GM21529 (cell line): ENCODE measurements at regions not wholly inside any gene's neighbourhood (a gene's known extent, or its start where the extent isn't known, plus 50 kb on each side); places are given as distances from the start of the nearest gene placed in this dataset.
"Not testable (repeated sequence)": the region's sequence is repeated elsewhere in the genome, so short reads cannot be mapped to it uniquely, and the experiment has no call there.

Source experiments
- ATAC-seq: cut with Tn5 transposase; IDR thresholded peaks from one replicate; pipeline ENCODE4 v1.9.1; 2021; ENCODE audit not compliant: unreplicated experiment

DNA sequence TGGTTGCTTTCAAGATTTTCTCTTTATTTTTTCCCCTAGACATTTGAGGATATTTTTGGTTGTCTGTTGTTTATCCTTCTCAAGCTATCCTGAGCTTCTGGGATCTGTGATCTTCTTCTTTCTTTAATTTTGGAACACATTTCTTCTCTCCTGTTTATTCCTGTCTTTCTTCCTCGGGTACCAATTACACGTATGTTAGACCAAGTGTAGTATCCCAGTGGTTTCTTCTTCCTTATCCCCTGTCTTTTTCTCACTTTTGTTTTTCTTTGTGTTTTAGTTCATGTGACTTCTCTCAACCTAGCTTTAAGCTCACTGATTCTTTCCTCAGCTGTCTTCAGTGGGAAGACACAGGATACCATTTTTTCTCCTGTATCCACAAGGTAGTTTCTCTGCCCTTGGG, 120.0 kb downstream of the GALR1 start:
- ATAC-seq: no peak

DNA sequence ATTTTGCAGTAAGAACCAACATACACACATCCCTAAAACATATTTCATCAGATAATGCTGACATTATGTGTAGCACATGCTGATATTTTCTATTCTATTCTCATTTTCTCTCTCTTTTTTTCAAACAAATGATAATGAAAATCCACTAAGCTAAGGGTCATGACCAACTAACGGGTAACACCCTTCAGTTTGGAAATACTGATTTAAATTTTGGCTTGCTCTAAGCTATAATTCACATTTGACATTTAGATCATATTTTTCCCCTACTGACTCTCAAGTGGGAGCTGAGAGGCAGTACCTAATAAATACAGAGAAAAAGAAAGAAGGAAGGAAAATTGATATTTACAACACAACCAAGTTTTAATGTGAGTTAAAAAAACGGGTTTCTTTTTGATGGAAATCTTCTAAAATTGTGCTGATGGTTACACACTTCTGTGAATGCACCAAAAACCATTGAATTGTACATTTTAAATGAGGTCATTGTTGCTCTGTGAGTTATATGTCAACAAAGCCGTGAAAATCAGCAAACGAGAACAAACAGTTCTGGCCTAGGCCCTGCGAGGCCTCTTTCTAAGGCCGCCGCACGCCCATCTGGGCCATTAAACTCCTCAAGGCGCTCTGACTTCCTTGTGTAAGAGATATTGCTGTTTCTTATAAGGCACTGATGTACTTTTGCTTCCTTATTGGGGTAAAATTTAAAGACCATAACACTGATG, 124.2 kb downstream of the GALR1 start:
- ATAC-seq: no peak

DNA sequence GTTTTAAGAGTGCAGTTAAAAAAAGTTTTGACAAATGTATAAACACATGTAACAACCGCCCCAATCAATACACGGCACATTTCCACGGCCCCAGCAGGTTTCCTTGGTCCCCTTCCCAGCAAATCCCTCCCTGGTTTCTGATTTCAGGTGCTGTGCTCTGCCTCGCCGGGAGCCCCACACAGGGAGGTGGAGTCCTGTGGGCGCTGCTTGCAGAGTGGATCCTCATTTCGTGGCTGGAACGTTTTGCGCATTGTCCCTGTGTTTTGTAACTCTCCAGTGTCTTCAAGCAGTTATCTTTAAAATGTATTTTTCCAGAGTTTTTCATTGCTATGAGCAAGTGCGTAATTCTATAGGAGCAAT, 124.8 kb downstream of the GALR1 start:
- ATAC-seq: no peak

DNA sequence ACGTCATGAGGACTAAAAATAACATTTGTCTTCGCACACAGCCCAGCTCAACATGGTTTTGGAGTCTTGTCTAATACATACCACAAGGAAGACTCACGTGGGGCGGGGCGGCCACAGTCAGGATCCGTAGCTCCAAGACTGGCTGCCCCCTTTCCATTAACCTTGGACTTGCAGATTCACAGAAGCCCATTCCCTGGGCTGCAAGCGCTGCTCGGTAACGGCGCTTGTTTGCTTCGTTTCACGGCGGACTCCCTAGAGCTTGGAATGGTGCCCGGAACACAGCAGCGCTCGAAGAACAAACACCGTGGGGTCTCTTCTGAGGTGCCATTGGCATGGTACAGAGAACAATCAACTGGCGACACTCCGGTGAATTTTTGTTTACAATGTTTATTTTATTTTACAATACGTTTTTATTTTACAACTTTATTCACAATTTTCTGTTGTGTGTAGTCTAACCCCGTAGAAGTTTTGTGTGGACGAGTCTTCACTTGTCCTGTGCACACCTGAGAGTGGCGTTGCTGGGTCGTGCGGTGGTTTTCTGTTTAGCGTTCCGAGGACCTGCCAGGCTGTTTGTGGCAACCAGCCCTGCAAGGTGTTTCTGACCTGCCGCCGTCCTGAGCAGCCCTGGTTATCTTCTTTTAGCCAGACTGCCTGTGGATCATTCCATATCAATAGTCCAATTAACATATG, 126.5 kb downstream of the GALR1 start:
- ATAC-seq: no peak

DNA sequence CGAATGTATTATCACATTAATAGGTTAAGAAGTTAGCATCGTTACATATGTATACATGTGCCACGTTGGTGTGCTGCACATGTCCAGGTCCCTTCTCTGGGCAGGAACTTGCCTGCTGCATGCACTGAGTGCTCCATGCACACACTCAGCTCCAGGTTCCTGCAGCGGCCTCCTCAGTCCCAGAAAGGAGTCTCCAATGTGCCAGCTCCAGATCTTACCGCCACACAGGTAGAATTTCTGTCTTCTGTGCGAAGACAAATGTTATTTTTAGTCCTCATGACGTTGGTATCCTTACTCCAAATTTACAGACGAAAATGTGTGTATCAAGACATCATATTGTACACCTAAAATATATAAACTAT, 127.1 kb downstream of the GALR1 start:
- no peak for ATAC-seq

DNA sequence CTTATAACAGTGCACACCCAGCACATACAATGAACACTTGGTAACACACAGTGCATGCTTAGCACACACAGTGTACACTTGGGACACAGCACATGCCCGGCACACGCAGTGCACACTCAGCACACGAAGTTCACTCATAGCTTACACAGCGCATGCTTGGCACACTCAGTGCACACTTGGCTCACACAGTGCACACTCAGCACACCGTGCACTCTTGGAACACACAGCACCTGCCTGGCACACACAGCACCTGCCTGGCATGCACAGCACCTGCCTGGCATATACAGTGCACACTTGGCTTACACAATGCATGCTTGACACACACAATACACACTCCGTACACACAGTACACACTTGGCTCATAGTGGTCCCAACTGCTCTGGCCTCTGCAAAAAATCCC, 128.2 kb downstream of the GALR1 start:
- no peak for ATAC-seq

DNA sequence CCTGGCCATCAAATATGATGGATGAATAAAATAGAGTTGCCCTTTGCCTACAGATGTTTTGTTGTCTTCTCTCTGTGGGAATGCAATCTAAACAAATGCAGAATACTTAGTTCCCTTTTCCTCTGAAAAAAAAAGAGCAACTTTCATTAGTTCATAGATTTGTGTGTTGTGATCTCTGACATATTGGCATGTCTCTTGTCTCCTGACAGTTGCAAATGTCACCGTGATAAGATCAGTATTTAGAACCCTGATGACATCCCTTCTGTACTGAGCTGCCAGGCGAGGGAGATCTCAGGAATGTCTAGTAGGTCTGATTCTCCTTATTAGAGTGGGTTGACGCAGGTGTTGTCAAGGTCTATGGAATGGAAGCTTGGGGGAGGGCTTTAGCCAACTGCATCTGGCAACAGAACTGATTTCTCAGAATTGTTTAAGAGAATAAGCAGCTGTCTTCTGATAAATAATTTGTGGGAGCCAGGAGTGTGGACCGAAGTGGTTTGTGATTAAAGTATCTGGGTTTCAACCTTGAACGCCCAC, 130.4 kb downstream of the GALR1 start:
- ATAC-seq: no peak

DNA sequence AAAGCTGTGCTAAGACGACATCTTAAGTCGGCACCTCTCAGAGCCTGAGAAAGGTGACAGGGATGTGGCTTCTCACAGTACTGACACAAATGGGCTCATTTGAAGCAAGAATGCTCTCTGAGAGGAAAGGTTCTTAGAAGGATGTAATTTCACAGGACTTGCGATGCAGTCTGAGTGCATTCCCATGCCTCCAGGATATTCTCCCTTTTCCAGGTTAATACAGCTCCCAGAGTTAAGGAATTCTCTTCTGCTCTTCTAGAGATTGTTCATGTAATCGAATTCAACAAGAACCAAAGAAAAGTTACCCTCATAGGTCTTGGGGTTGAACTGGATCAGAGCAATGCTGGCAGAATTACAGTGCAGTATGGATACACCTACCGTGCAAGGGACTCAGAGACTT, 131.0 kb downstream of the GALR1 start:
- ATAC-seq: no peak

DNA sequence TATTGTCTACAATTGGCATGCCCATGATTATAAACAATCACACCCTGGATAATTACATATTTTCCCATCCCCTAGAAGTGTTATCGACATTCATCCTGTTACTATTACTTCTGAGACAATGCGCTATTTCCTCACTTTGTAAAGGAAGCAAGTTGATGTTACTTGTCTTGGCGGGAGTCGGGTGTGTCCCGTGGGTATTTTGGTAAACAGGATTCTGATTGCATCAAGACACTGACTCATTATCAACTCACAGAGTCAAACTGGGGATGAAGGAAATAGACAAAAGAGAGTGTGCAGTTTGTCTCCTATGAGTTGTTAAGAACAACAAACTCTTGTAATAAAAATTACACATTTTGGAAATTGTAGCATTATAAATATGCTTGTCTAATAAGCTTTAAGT, 142.7 kb downstream of the GALR1 start:
- ATAC-seq: no peak

DNA sequence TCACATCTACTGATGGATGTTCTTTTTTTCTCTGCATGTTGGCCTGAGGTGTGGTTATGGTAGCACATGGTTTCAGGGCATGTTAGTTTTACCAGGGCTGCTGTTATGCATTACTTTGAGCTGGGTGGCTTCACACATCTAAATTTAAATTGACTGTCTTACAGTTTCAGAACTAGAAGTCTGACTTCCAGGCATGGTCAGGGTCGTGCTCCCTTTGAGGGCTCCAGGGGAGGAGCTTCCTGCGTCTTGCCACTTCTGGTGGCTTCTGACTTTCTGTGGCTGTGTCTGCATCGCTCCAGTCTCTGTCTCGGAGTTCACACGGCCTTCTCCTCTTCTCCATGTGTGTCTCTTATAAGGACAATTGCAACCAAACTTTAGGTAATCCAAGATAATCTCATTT, 143.9 kb downstream of the GALR1 start:
- no peak for ATAC-seq

DNA sequence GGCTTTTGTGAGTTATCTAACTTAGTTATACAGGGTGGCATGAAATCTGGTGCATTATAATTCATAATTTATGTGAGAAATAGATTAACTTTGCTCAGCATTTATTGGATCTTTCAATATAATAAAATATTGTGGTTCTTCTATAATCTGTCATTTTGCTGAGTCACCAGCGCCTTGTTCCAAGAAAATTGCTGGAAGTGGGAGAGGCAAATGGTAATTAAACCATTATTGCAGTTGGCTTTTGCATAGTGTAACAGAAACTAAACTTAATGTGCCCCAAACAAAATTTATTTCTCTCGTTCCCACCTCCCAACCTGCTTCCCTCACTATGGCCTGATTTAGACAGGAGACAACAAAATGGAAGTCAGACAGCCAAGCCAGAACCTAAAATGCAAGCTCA, 146.3 kb downstream of the GALR1 start:
- ATAC-seq: no peak

DNA sequence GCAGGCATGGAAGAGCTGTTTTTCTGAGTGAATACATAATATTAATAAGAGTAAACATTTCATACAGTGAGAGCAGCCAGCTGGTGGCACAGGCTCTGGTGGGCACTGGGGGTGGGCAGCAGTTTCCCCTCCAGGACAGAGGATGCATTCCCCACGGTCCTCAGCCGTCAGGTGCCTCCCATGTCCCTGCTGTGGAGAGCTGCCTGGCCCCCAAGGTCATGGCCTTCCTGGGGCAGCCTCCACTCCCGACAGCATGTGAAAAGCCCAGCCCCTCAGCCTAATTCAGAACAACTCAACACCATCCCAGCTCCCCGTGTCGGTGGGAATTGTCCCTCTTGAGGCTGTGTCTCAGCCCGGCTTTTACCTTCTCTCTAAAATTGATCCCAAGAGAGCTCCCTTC, 147.4 kb downstream of the GALR1 start:
- no peak for ATAC-seq

DNA sequence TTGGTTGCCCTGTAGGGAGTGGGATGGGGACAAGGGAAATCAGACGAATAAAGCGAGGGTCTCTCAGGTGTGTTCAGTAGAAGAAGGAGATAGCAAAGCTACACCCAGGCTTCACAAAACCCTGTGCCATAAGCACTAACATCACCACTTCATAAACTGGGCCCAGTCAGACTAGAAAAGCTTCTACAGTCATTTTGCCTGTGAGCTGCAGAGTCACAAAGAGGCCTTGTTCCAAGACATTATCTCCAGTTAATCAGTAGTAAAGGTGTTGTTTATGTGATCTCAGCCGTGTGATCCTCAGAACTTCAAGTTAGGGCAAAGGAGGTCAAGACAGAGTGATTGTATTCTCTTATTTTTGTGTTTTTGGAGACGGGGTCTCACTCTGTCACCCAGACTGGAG, 148.0 kb downstream of the GALR1 start:
- no peak for ATAC-seq

DNA sequence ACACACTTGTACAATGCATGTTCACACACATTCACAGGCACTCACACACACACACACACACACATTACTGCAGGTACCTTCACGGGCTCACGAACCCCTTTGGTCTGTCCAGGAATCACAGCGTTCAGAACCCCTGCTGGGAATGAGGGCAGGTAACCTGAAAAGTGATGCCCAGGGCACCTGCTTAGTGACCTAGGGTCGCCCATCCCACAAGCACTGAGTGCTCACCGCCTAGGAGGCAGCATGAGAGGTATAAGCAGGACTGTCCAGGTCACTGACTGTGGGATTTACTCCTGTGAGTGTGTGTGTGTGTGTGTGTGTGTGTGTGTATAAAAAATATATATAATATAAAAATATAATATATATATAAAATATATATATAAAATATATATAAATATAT, 150.9 kb downstream of the GALR1 start:
- no peak for ATAC-seq

DNA sequence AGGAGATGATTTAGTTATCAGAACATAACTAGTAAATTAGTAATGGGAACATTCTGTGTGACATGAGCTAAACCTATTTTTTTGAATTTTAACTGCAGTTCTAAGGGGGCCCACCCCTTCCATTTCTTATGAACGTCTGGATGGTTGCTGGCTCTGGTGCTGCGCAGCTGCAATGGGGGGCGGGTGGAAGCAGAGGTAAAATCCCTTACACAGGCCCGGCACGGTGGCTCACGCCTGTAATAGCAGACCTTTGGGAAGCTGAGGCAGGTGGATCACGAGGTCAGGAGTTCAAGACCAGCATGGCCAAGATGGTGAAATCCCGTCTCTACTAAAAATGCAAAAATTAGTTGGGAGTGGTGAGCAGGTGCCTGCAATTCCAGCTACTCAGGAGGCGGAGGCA, 151.5 kb downstream of the GALR1 start:
- ATAC-seq: no peak

DNA sequence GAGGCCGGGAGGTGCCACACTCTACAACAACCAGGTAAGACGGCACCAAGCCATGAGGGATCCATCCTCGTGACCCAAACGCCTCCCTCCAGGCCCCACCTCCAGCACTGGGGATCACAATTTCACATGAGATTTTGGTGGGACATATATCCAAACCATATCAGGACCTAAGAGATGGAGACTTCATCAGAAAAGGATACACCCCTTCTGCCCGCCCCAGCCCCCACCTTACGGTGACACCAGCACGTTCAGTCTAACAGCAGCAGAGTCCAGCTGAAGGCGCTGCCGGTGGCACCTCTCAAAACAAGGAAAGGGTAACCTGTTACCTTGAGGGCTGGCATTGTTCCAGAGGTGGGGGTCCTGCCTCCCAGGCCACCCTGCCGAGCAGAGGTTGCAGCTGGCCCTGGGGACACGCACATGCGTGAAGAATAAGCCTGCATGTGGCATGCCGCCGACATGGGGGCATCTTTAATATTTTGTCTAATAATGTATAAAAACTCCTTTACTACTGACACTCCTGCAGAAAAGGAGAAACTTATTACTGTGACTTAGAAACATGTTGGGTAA, 154.4 kb downstream of the GALR1 start:
- ATAC-seq: no peak

DNA sequence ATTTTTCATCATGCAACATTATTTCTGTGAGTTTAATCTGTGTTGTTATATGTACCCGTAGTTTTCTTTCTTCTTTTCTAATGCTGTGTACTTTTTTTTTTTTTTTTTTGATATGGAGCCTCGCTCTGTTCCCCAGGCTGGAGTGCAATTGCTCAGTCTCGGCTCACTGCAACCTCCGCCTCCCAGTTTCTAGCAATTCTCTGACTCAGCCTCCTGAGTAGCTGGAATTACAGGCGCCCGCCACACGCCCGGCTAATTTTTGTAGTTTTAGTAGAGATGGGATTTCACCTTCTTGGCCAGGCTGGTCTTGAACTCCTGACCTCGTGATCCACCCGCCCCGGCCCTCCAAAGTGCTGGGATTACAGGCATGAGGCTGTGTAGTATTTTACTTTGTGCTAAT, 155.4 kb downstream of the GALR1 start:
- no peak for ATAC-seq

DNA sequence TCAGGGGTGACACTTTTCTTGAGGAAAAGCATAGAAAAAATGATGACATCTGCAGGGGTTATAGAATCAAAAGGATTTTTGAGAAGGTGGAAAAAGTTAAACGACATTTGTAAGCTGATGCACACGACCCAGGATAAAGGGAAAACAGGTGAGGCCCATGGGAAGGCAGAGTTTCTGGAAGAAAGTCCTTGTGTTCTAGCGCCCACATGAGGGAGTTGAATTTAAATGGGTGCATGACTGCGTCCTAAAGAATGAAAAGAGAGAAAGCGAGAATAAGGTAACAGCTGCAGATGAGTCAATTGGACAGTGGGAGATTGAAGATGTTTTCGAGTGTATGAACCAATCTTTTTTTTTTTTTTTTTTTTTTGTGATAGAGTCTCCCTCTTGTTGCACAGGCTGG, 158.1 kb downstream of the GALR1 start:
- ATAC-seq: no peak

DNA sequence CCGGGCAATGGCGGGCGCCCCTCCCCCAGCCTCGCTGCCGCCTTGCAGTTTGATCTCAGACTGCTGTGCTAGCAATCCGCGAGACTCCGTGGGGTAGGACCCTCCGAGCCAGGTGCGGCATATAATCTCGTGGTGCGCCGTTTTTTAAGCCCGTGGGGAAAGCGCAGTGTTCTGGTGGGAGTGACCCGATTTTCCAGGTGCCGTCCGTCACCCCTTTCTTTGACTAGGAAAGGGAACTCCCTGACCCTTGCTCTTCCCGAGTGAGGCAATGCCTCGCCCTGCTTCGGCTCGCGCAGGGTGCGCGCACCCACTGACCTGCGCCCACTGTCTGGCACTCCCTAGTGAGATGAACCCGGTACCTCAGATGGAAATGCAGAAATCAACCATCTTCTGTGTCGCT, 171.9 kb downstream of the GALR1 start:
- not testable (repeated sequence) for ATAC-seq

DNA sequence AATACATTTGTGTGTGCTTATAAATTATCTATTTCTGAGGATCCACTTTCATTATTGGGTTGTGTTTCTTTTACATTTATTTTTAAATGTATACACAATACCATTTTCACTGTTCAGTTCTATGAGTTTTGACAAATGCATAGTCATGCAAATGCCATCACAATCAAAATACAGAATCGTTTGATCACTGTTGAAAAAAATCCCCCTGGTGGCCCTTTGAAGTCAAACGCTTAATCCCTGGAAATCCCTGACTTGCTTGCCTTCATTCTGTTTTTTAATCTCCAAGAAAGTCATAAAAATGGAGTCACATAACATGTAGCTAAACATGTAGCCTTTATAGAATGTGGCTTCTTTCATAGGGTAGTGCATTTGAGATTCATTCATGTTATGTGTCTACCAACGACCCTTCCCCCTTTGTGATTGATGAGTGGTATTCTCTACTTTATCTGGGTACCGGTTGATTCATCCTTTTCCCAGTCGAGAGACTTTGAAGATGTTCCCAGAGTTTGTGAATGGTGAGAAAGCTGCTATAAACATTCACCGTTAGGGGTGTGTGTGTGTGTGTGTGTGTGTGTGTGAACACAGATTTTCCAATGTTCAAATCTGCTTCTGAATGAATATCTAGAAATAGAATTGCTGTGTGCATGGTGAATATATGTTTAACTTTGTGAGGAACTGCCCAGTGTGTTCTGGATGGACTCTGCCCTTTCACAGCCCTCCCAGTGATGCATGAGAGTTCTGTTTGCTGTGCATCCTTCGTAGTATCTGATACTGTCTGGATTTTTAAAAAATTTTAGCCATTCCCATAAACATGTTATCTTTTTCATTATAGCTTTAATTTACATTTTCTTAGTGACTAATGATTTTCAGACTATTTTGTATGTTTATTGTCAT, 173.6 kb downstream of the GALR1 start:
- ATAC-seq: no peak

DNA sequence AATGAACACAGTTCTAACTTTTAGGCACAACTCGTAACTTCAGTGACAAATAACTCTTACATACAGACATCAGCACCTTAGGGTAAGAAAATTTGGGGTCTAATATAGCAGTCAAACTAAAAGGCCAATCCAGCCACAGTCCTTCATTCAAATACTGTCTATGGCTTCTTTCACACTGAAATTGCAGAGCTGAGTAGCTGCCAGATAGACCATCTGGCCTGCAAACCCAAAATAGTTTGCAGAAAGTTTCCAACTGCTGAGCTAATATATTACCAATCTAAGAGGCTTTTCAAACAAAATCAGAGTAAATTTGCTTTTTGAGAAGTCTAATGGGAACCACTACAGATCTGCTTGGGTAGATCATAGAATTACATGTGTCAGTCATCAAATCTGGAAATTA, 183.4 kb downstream of the GALR1 start:
- no peak for ATAC-seq

DNA sequence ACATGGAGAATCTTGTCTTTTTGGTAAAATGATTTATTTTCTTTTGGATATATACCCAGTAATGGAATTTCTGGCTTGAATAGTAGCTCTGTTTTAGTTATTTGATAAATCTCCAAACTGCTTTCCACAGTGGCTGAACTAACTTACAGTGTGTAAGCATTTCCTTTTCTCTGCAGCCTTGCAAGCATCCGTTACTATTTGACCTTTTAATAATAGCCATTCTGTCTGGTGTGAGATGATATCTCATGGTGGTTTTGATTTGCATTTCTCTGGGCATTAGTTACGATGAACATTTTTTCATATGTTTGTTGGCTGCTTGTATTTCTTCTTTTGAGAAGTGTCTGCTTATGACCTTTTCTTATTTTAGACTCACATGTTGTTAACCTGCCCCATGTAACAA, 190.2 kb downstream of the GALR1 start:
- no peak for ATAC-seq
